DMS79 treated with DMSO at 0.1 percent for 48 hours (cell line): ENCODE measurements at regions not wholly inside any gene's neighbourhood (a gene's known extent, or its start where the extent isn't known, plus 50 kb on each side); places are given as distances from the start of the nearest gene placed in this dataset.

Experiments
- DNase-seq: peaks from one replicate; lab custom pipeline; 2025; lab: John Stamatoyannopoulos, UW

GRCh38 chr14:101120641-101121507 lies 217.4 kb upstream of the RTL1 start:
- DNase-seq = peak; percentile 41

- no peak for DNase-seq
Measured at GRCh38 chr14:101121508-101122139, 218.1 kb upstream of the RTL1 start.

GRCh38 chr14:101122237-101123141 lies 219.0 kb upstream of the RTL1 start:
- DNase-seq = no peak

GRCh38 chr14:101123618-101124510 lies 220.3 kb upstream of the RTL1 start:
- no peak for DNase-seq

GRCh38 chr14:101124815-101125214 lies 221.3 kb upstream of the RTL1 start:
- no peak for DNase-seq

- no peak for DNase-seq
Measured at GRCh38 chr14:101125313-101125712, 221.8 kb upstream of the RTL1 start.

- no peak for DNase-seq
Measured at GRCh38 chr14:101125719-101126651, 222.5 kb upstream of the RTL1 start.

GRCh38 chr14:101126731-101127130 lies 223.2 kb upstream of the RTL1 start:
- DNase-seq = no peak

- DNase-seq = no peak
Measured at GRCh38 chr14:101127224-101127623, 223.7 kb upstream of the RTL1 start.

- no peak for DNase-seq
Measured at GRCh38 chr14:101128478-101129321, 225.2 kb upstream of the RTL1 start.

- no peak for DNase-seq
Measured at GRCh38 chr14:101129521-101130167, 226.1 kb upstream of the RTL1 start.

- DNase-seq = no peak
Measured at GRCh38 chr14:101130861-101131260, 227.3 kb upstream of the RTL1 start.

- DNase-seq = no peak
Measured at GRCh38 chr14:101131451-101131916, 228.0 kb upstream of the RTL1 start.

GRCh38 chr14:101132051-101132571 lies 228.6 kb upstream of the RTL1 start:
- DNase-seq = no peak

- no peak for DNase-seq
Measured at GRCh38 chr14:101132588-101132987, 229.1 kb upstream of the RTL1 start.

- DNase-seq = no peak
Measured at GRCh38 chr14:101133068-101133467, 229.5 kb upstream of the RTL1 start.

- no peak for DNase-seq
Measured at GRCh38 chr14:101134161-101134631, 230.7 kb upstream of the RTL1 start.

- DNase-seq = no peak
Measured at GRCh38 chr14:101134851-101135433, 231.4 kb upstream of the RTL1 start.
